Brain microvascular endothelial cell (primary cell): ENCODE measurements at regions not wholly inside any gene's neighbourhood (a gene's known extent, or its start where the extent isn't known, plus 50 kb on each side); places are given as distances from the start of the nearest gene placed in this dataset.
"Not testable (repeated sequence)": the region's sequence is repeated elsewhere in the genome, so short reads cannot be mapped to it uniquely, and the experiment has no call there.

Experiments
- DNase-seq: peaks from one replicate; pipeline ENCODE4 v3.0.0-alpha.2; 2020
- H3K27ac ChIP-seq: fragments of 250-450 bp; sonication (Bioruptor Pico); 2 replicates; pipeline ENCODE4 v1.5.1; 2020; ENCODE audit warnings: mild to moderate bottlenecking, moderate library complexity
- H3K27me3 ChIP-seq: fragments of 250-450 bp; sonication (Bioruptor Pico); replicated peaks from 2 replicates; pipeline ENCODE4 v1.5.1; 2020; ENCODE audit warnings: mild to moderate bottlenecking
- H3K36me3 ChIP-seq: fragments of 250-450 bp; sonication (Bioruptor Pico); replicated peaks from 2 replicates; pipeline ENCODE4 v1.5.1; 2020; ENCODE audit warnings: mild to moderate bottlenecking
- H3K4me3 ChIP-seq: 2 replicates; pipeline ENCODE4 v1.5.1; 2011; ENCODE audit warnings: low read depth, mild to moderate bottlenecking, control low read depth, low read length, moderate library complexity
- in situ Hi-C: cut with HindIII; loops from 2 replicates; pipeline ENCODE4 v1.10.0; 2017; ENCODE audit warnings: low sequenced_read_pairs, low pct_ligation_motif_present
- TF ChIP-seq, protein P1 (sequence below): IDR thresholded peaks from 2 replicates; pipeline ENCODE4 v1.5.1; 2011; ENCODE audit warnings: low read depth, mild to moderate bottlenecking, moderate library complexity, low read length, control low read depth, inconsistent platforms; ENCODE audit errors: missing control alignments

- no peak for DNase-seq
- in situ Hi-C loops, result no loop called here
- Histone ChIP-seq H3K4me3 (no peak overlapping the region), H3K36me3 (no peaks in the 10 kb centered on the region), H3K27me3 (no peaks in the 10 kb centered on the region), H3K27ac (no peak overlapping the region)
- TF ChIP-seq, protein P1, sequence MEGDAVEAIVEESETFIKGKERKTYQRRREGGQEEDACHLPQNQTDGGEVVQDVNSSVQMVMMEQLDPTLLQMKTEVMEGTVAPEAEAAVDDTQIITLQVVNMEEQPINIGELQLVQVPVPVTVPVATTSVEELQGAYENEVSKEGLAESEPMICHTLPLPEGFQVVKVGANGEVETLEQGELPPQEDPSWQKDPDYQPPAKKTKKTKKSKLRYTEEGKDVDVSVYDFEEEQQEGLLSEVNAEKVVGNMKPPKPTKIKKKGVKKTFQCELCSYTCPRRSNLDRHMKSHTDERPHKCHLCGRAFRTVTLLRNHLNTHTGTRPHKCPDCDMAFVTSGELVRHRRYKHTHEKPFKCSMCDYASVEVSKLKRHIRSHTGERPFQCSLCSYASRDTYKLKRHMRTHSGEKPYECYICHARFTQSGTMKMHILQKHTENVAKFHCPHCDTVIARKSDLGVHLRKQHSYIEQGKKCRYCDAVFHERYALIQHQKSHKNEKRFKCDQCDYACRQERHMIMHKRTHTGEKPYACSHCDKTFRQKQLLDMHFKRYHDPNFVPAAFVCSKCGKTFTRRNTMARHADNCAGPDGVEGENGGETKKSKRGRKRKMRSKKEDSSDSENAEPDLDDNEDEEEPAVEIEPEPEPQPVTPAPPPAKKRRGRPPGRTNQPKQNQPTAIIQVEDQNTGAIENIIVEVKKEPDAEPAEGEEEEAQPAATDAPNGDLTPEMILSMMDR, result no peak
These were observed 148.2 kb downstream of the EMB start for GRCh38 chr5:50292735-50293394.

DNA sequence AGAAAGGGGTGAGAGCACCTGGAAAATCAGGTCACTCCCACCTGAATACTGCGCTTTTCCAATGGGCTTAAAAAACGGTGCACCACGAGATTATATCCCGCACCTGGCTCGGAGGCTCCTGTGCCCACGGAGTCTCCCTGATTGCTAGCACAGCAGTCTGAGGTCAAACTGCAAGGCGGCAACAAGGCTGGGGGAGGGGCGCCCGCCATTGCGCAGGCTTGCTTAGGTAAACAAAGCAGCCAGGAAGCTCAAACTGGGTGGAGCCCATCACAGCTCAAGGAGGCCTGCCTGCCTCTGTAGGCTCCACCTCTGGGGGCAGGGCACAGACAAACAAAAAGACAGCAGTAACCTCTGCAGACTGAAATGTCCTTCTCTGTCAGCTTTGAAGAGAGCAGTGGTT, 160.6 kb downstream of the EMB start:
- H3K4me3 ChIP-seq, H3K27me3 ChIP-seq, H3K36me3 ChIP-seq, DNase-seq, in situ Hi-C loops, H3K27ac ChIP-seq: not testable (repeated sequence)
